Osteoblast (primary cell): ENCODE measurements at regions not wholly inside any gene's neighbourhood (a gene's known extent, or its start where the extent isn't known, plus 50 kb on each side); places are given as distances from the start of the nearest gene placed in this dataset.
A peak's percentile ranks its signal among the peaks of the same experiment; 100 is the strongest.

Experiments used
- DNase-seq: peaks from one replicate; pipeline ENCODE4 v3.0.0; 2011; ENCODE audit warnings: low spot score, mixed read lengths; ENCODE audit not compliant: insufficient read length; ENCODE audit errors: missing footprints
- H2AFZ ChIP-seq: 2 replicates; pipeline ENCODE4 v1.6.0; 2011; ENCODE audit warnings: mild to moderate bottlenecking, low read length
- H3K27ac ChIP-seq: 2 replicates; pipeline ENCODE4 v1.5.1; 2011; ENCODE audit warnings: mild to moderate bottlenecking, low read depth, low read length, moderate library complexity
- H3K27me3 ChIP-seq: 2 replicates; pipeline ENCODE4 v1.6.0; 2012; ENCODE audit warnings: mild to moderate bottlenecking, control low read depth, inconsistent platforms, low read length, moderate library complexity; ENCODE audit not compliant: insufficient read depth
- H3K36me3 ChIP-seq: 2 replicates; pipeline ENCODE4 v1.5.1; 2011; ENCODE audit warnings: mild to moderate bottlenecking, low read length, control low read depth, moderate library complexity; ENCODE audit not compliant: insufficient read depth
- H3K4me1 ChIP-seq: 2 replicates; pipeline ENCODE4 v1.5.1; 2011; ENCODE audit warnings: mild to moderate bottlenecking, low read length, control low read depth, moderate library complexity; ENCODE audit not compliant: insufficient read depth
- H3K4me2 ChIP-seq: 2 replicates; pipeline ENCODE4 v1.6.0; 2011; ENCODE audit warnings: mild to moderate bottlenecking, low read length; ENCODE audit not compliant: insufficient read depth
- H3K4me3 ChIP-seq: fragments of 200-600 bp; sonication (generic); 3 replicates; pipeline ENCODE4 v1.5.1; 2012; ENCODE audit warnings: mild to moderate bottlenecking, low read length, inconsistent platforms; ENCODE audit not compliant: insufficient read depth
- H3K79me2 ChIP-seq: 2 replicates; pipeline ENCODE4 v1.6.0; 2012; ENCODE audit warnings: mild to moderate bottlenecking, low read length, control low read depth, inconsistent platforms; ENCODE audit not compliant: insufficient read depth
- H3K9me3 ChIP-seq: 2 replicates; pipeline ENCODE4 v1.5.1; 2011; ENCODE audit warnings: low read depth, low read length, control low read depth
- H4K20me1 ChIP-seq: 2 replicates; pipeline ENCODE4 v1.6.0; 2012; ENCODE audit warnings: mild to moderate bottlenecking, low read length, control low read depth; ENCODE audit not compliant: insufficient read depth
- CTCF ChIP-seq: IDR thresholded peaks from 2 replicates; pipeline ENCODE4 v1.5.1; 2011; ENCODE audit warnings: mild to moderate bottlenecking, low read depth, low read length, moderate library complexity; ENCODE audit errors: extremely low read depth

- Histone ChIP-seq H3K27me3 (peaks cover 13% of the 10 kb centered on the region), H3K36me3 (no peaks in the 10 kb centered on the region), H2AFZ (no peak overlapping the region), H3K4me2 (no peak overlapping the region), H3K4me3 (no peak overlapping the region), H3K27ac (no peak overlapping the region), H3K4me1 (peaks cover 5% of the 10 kb centered on the region), H3K9me3 (no peaks in the 10 kb centered on the region), H3K79me2 (no peaks in the 10 kb centered on the region), H4K20me1 (no peaks in the 10 kb centered on the region)
- TF ChIP-seq CTCF, result no peak
- DNase-seq, result no peak
Observed at GRCh38 chr18:24540896-24541295, 80.5 kb downstream of the HRH4 start.

GRCh38 chr18:24543086-24543794 lies 82.8 kb downstream of the HRH4 start:
- Histone ChIP-seq H3K4me1 (no peaks in the 10 kb centered on the region), H2AFZ (no peak overlapping the region), H3K27me3 (peaks cover 7% of the 10 kb centered on the region), H3K4me3 (no peak overlapping the region), H4K20me1 (no peaks in the 10 kb centered on the region), H3K9me3 (no peaks in the 10 kb centered on the region), H3K27ac (no peak overlapping the region), H3K36me3 (no peaks in the 10 kb centered on the region), H3K4me2 (no peak overlapping the region), H3K79me2 (no peaks in the 10 kb centered on the region)
- DNase-seq, result no peak
- no peak for TF ChIP-seq CTCF

- no peaks in the 10 kb centered on the region for H4K20me1 ChIP-seq
- no peaks in the 10 kb centered on the region for H3K36me3 ChIP-seq
- no peak for DNase-seq
- no peak overlapping the region for H2AFZ ChIP-seq
- H3K27me3 ChIP-seq, result peaks cover 5% of the 10 kb centered on the region
- H3K4me2 ChIP-seq, result no peak overlapping the region
- no peak overlapping the region for H3K27ac ChIP-seq
- no peaks in the 10 kb centered on the region for H3K4me1 ChIP-seq
- no peak overlapping the region for H3K4me3 ChIP-seq
- H3K79me2 ChIP-seq, result no peaks in the 10 kb centered on the region
- no peaks in the 10 kb centered on the region for H3K9me3 ChIP-seq
- peak; percentile 34 for TF ChIP-seq CTCF
Observed at GRCh38 chr18:24543795-24544498, 83.5 kb downstream of the HRH4 start.

- Histone ChIP-seq H3K4me3 (no peak overlapping the region), H2AFZ (no peak overlapping the region), H3K4me2 (no peak overlapping the region), H3K4me1 (no peaks in the 10 kb centered on the region), H3K79me2 (no peaks in the 10 kb centered on the region), H3K36me3 (no peaks in the 10 kb centered on the region), H4K20me1 (no peaks in the 10 kb centered on the region), H3K27me3 (peaks cover 5% of the 10 kb centered on the region), H3K27ac (no peak overlapping the region), H3K9me3 (no peaks in the 10 kb centered on the region)
- TF ChIP-seq CTCF, result no peak
- no peak for DNase-seq
Observed at GRCh38 chr18:24544949-24545348, 84.5 kb downstream of the HRH4 start.
